Common myeloid progenitor, CD34-positive (primary cell): ENCODE measurements at regions not wholly inside any gene's neighbourhood (a gene's known extent, or its start where the extent isn't known, plus 50 kb on each side); places are given as distances from the start of the nearest gene placed in this dataset.

Experiments
- CTCF ChIA-PET: fragments of 350-600 bp; sonication (Branson Sonifier 250); formaldehyde crosslinking; loops from one replicate; lab custom pipeline; 2021; ENCODE audit warnings: antibody characterized with exemption; lab: Charles Lee
- POLR2A ChIA-PET: fragments of 350-600 bp; sonication (Branson Sonifier 250); formaldehyde crosslinking; loops from one replicate; lab custom pipeline; 2021; ENCODE audit warnings: antibody characterized with exemption; lab: Charles Lee
- DNase-seq, 3 donors: peaks; one replicate each; pipeline versions ENCODE4 v3.0.0 to v3.0.0-alpha.2; 2013
- H3K27ac ChIP-seq, 2 experiments: 1 replicate in 1 of 2; 2 replicates in 1 of 2; pipeline ENCODE4 v1.7.0; 2013; ENCODE audit warnings: inconsistent platforms in 2 of 2, low read length in 2 of 2, mild to moderate bottlenecking in 2 of 2, low read depth in 1 of 2, moderate library complexity in 1 of 2; ENCODE audit not compliant: severe bottlenecking in 2 of 2, insufficient read depth in 1 of 2, poor library complexity in 1 of 2
- H3K27me3 ChIP-seq, 5 experiments: replicated peaks in 2 of 5; 1 replicate in 3 of 5; 2 replicates in 2 of 5; pipeline versions ENCODE4 v1.6.1 to v1.7.0; 2013; ENCODE audit warnings: low read length in 4 of 5, mild to moderate bottlenecking in 2 of 5, moderate library complexity in 2 of 5, inconsistent platforms in 1 of 5; ENCODE audit not compliant: insufficient read depth in 5 of 5, control insufficient read depth in 4 of 5
- H3K36me3 ChIP-seq, 4 experiments: 1 replicate in 2 of 4; 2 replicates in 2 of 4; pipeline versions ENCODE4 v1.6.1 to v1.7.0; 2013; ENCODE audit warnings: low read length in 3 of 4, control low read depth in 1 of 4, mild to moderate bottlenecking in 1 of 4; ENCODE audit not compliant: control insufficient read depth in 4 of 4, insufficient read depth in 4 of 4
- H3K4me1 ChIP-seq, 4 experiments: 1 replicate in 3 of 4; 2 replicates in 1 of 4; pipeline versions ENCODE4 v1.6.1 to v1.7.1; 2013; ENCODE audit warnings: low read length in 3 of 4, mild to moderate bottlenecking in 3 of 4, control low read depth in 1 of 4, inconsistent platforms in 1 of 4, moderate library complexity in 1 of 4; ENCODE audit not compliant: control insufficient read depth in 4 of 4, insufficient read depth in 4 of 4; ENCODE audit errors: control extremely low read depth in 1 of 4
- H3K4me3 ChIP-seq, 7 experiments: 1 replicate in 4 of 7; 2 replicates in 3 of 7; pipeline versions ENCODE4 v1.5.1 to v1.7.0; 2013; ENCODE audit warnings: mild to moderate bottlenecking in 7 of 7, low read length in 6 of 7, moderate library complexity in 6 of 7, inconsistent platforms in 2 of 7, low read depth in 2 of 7, control low read depth in 1 of 7; ENCODE audit not compliant: insufficient read depth in 4 of 7, control insufficient read depth in 1 of 7; ENCODE audit errors: extremely low read depth in 1 of 7
- H3K9me3 ChIP-seq, 5 experiments: 1 replicate in 4 of 5; 2 replicates in 1 of 5; pipeline versions ENCODE4 v1.6.1 to v1.7.1; 2013; ENCODE audit warnings: low read length in 4 of 5, mild to moderate bottlenecking in 2 of 5, inconsistent platforms in 1 of 5, low read depth in 1 of 5, moderate library complexity in 1 of 5; ENCODE audit not compliant: control insufficient read depth in 4 of 5, insufficient read depth in 2 of 5; ENCODE audit errors: control extremely low read depth in 1 of 5
- WGBS: methylation state at CpG from one replicate; pipeline ENCODE4 v1.1.5; 2013; ENCODE audit not compliant: insufficient coverage; 5-methylcytosine and 5-hydroxymethylcytosine counted together

GRCh38 chr7:41116817-41117216, 586.1 kb downstream of the INHBA start:
- CTCF ChIA-PET: no interaction called here
- Histone ChIP-seq H3K36me3 (no peaks in the 10 kb centered on the region), H3K27ac (no peak overlapping the region), H3K4me3 (no peak overlapping the region), H3K27me3 (peaks cover 0 to 2% (median 0%) of the 10 kb centered on the region in 5 experiments), H3K4me1 (no peaks in the 10 kb centered on the region), H3K9me3 (no peaks in the 10 kb centered on the region)
- POLR2A ChIA-PET: no interaction called here
- no CpG with 5 or more reads among the region's 1 CpG for WGBS
- DNase-seq: no peak

DNA sequence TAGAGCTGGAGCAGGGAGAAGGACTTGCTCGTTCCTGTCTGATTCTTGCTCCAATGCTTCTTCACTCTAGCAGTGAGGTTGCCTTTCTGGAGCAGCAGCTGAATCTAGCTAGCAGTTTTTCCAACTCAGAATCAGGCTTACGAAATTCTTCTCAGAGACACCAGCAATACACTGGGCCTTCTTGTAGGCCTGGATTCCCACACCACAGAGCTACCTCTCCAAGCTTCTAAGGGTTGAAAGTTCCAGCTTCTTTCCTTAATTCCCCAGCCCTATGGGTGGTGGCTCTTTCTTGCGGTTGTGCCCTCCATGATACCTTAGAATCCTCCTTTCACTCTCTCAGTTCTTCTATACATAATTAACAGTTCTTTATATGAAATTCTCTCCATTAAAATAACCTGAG, 586.6 kb downstream of the INHBA start:
- no peaks in the 10 kb centered on the region for H3K36me3 ChIP-seq
- no peaks in the 10 kb centered on the region for H3K9me3 ChIP-seq
- WGBS: 98% methylated on average over 3 of the region's 3 CpGs
- no peak for DNase-seq
- H3K27me3 ChIP-seq: peaks cover 0 to 2% (median 0%) of the 10 kb centered on the region in 5 experiments
- H3K4me1 ChIP-seq: no peaks in the 10 kb centered on the region
- ChIA-PET POLR2A (no interaction called here), CTCF (no interaction called here)
- no peak overlapping the region for H3K4me3 ChIP-seq
- no peak overlapping the region for H3K27ac ChIP-seq

GRCh38 chr7:41114691-41115090, 588.2 kb downstream of the INHBA start:
- Histone ChIP-seq H3K27me3 (peaks cover 0 to 2% (median 0%) of the 10 kb centered on the region in 5 experiments), H3K27ac (no peak overlapping the region), H3K9me3 (no peaks in the 10 kb centered on the region), H3K36me3 (no peaks in the 10 kb centered on the region), H3K4me3 (no peak overlapping the region), H3K4me1 (no peaks in the 10 kb centered on the region)
- no peak for DNase-seq
- WGBS: 83% methylated on average over 2 of the region's 2 CpGs
- CTCF ChIA-PET: no interaction called here
- POLR2A ChIA-PET: no interaction called here

DNA sequence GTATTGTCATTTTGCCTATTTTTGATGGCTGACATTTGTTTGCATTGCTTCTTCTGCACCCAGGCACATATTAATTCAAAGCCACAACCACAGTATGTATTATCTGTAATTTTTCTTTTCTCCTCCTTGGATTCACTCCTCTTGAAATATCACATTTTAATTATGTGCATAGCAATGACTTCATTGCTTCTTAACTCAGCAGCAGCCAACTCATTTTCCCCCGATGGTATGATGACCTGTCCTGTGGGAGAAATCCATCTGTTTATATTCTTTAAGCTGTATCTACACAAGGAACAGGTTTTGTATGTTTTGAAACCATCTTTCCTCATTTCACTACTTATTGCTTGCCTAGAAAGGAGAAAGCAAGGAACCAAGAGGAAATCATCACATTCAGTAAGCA, 588.8 kb downstream of the INHBA start:
- ChIA-PET POLR2A (interaction anchor here (0.6 kb wide), 1 partner anchor 119 kb away, joined by 3 read pairs; no protein-coding TSS in a partner anchor), CTCF (no interaction called here)
- Histone ChIP-seq H3K27me3 (peaks cover 0 to 2% (median 0%) of the 10 kb centered on the region in 5 experiments), H3K36me3 (no peaks in the 10 kb centered on the region), H3K27ac (no peak overlapping the region), H3K9me3 (no peaks in the 10 kb centered on the region), H3K4me3 (no peak overlapping the region), H3K4me1 (no peaks in the 10 kb centered on the region)
- no peak for DNase-seq
- no CpG with 5 or more reads among the region's 1 CpG for WGBS

- H3K27ac ChIP-seq: no peak overlapping the region
- H3K4me1 ChIP-seq: no peaks in the 10 kb centered on the region
- DNase-seq: no peak
Observed at GRCh38 chr7:41113719-41114118, 589.2 kb downstream of the INHBA start.

GRCh38 chr7:41110186-41110585, 592.7 kb downstream of the INHBA start:
- H3K27ac ChIP-seq: no peak overlapping the region
- no peak overlapping the region for H3K4me3 ChIP-seq
- H3K36me3 ChIP-seq: no peaks in the 10 kb centered on the region
- ChIA-PET POLR2A (no interaction called here), CTCF (no interaction called here)
- H3K27me3 ChIP-seq: no peaks in the 10 kb centered on the region
- DNase-seq: no peak
- no peaks in the 10 kb centered on the region for H3K9me3 ChIP-seq
- no CpG with 5 or more reads among the region's 1 CpG for WGBS
- H3K4me1 ChIP-seq: no peaks in the 10 kb centered on the region

More at GRCh38 chr7:41113719-41114118, 589.2 kb downstream of the INHBA start:
- POLR2A ChIA-PET: interaction anchor here (0.6 kb wide), 1 partner anchor 119 kb away, joined by 3 read pairs; no protein-coding TSS in a partner anchor
- Histone ChIP-seq H3K36me3 (no peaks in the 10 kb centered on the region), H3K27me3 (peaks cover 0 to 2% (median 0%) of the 10 kb centered on the region in 5 experiments), H3K4me3 (no peak overlapping the region), H3K9me3 (no peaks in the 10 kb centered on the region)
- CTCF ChIA-PET: no interaction called here

DNA sequence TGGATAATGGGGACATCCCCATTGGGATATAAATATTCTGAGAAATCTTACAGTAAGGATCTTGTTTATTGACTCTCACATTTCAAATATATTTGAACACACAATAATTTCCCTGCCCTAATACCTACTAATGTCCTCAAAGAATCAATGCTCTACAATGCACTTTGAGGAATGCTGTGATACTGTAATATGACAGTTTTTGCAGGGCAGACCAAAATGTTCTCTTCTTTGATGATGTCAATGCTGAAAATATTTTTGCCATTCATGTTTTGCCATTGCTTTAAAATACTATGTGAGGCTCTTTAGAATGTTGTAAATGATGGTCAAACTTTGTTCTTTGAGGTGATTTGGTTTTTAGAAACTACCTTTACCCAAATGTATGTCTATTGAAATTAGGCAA, 594.1 kb downstream of the INHBA start:
- DNase-seq: no peak
- no peaks in the 10 kb centered on the region for H3K36me3 ChIP-seq
- no peak overlapping the region for H3K4me3 ChIP-seq
- POLR2A ChIA-PET: interaction anchor here (0.6 kb wide), 1 partner anchor 19 kb away, joined by 3 read pairs; no protein-coding TSS in a partner anchor
- no peaks in the 10 kb centered on the region for H3K27me3 ChIP-seq
- CTCF ChIA-PET: no interaction called here
- H3K27ac ChIP-seq: no peak overlapping the region
- H3K9me3 ChIP-seq: no peaks in the 10 kb centered on the region
- no peaks in the 10 kb centered on the region for H3K4me1 ChIP-seq
